Urinary bladder (tissue), 3 donors: ENCODE measurements at regions not wholly inside any gene's neighbourhood (a gene's known extent, or its start where the extent isn't known, plus 50 kb on each side); places are given as distances from the start of the nearest gene placed in this dataset.
A peak's percentile ranks its signal among the peaks of the same experiment; 100 is the strongest.
"Not testable (repeated sequence)": the region's sequence is repeated elsewhere in the genome, so short reads cannot be mapped to it uniquely, and the experiment has no call there.

ENCODE experiments used
- DNase-seq: peaks from one replicate; pipeline ENCODE4 v3.0.0-alpha.2; 2015; ENCODE audit errors: extremely low spot score
- H3K27ac ChIP-seq: one replicate; pipeline ENCODE4 v1.5.1; 2013; ENCODE audit warnings: low read depth, mild to moderate bottlenecking, moderate library complexity
- H3K36me3 ChIP-seq: one replicate; pipeline ENCODE4 v1.6.1; 2013; ENCODE audit warnings: mild to moderate bottlenecking, moderate library complexity; ENCODE audit not compliant: insufficient read depth
- H3K4me1 ChIP-seq: one replicate; pipeline ENCODE4 v1.6.1; 2013; ENCODE audit warnings: mild to moderate bottlenecking, moderate library complexity; ENCODE audit not compliant: insufficient read depth
- H3K4me3 ChIP-seq: one replicate; pipeline ENCODE4 v1.5.1; 2013; ENCODE audit warnings: low read depth, low read length
- WGBS: extraction: QIAGEN DNeasy Blood & Tissue Kit; methylation state at CpG from one replicate; pipeline ENCODE4 v1.1.7; 2013; 5-methylcytosine and 5-hydroxymethylcytosine counted together
- donor health status: healthy with polysubstance abuse.
- donor health status: healthy.

GRCh38 chr2:134014196-134014960 is 239.5 kb upstream of the MGAT5 start:
- WGBS = 60% methylated on average over 3 of the region's 3 CpGs
- no peak overlapping the region for H3K4me3 ChIP-seq
- no peaks in the 10 kb centered on the region for H3K4me1 ChIP-seq
- no peak for DNase-seq
- H3K27ac ChIP-seq = no peak overlapping the region
- no peaks in the 10 kb centered on the region for H3K36me3 ChIP-seq

GRCh38 chr2:134019871-134020270 is 234.0 kb upstream of the MGAT5 start:
- WGBS = 68% methylated on average over 2 of the region's 2 CpGs
- no peak overlapping the region for H3K27ac ChIP-seq
- DNase-seq = no peak
- H3K4me1 ChIP-seq = no peaks in the 10 kb centered on the region
- no peak overlapping the region for H3K4me3 ChIP-seq
- H3K36me3 ChIP-seq = no peaks in the 10 kb centered on the region

GRCh38 chr2:134020608-134021007 is 233.3 kb upstream of the MGAT5 start:
- Histone ChIP-seq H3K4me3 (no peak overlapping the region), H3K4me1 (no peaks in the 10 kb centered on the region), H3K36me3 (no peaks in the 10 kb centered on the region), H3K27ac (no peak overlapping the region)
- no peak for DNase-seq
- 62% methylated on average over 3 of the region's 3 CpGs for whole genome bisulfite sequencing

GRCh38 chr2:134021830-134022524 is 231.9 kb upstream of the MGAT5 start:
- no peaks in the 10 kb centered on the region for H3K36me3 ChIP-seq
- no peak for DNase-seq
- 82% methylated on average over 5 of the region's 5 CpGs for WGBS
- H3K4me1 ChIP-seq = no peaks in the 10 kb centered on the region
- no peak overlapping the region for H3K4me3 ChIP-seq
- H3K27ac ChIP-seq = no peak overlapping the region

- Histone ChIP-seq H3K27ac (no peak overlapping the region), H3K36me3 (no peaks in the 10 kb centered on the region), H3K4me1 (no peaks in the 10 kb centered on the region), H3K4me3 (no peak overlapping the region)
- 85% methylated on average over 5 of the region's 5 CpGs for WGBS
- DNase-seq = no peak
Observed at GRCh38 chr2:134023854-134024253, 230.0 kb upstream of the MGAT5 start.

- Histone ChIP-seq H3K4me1 (no peaks in the 10 kb centered on the region), H3K36me3 (no peaks in the 10 kb centered on the region), H3K27ac (no peak overlapping the region), H3K4me3 (peak overlapping the region; percentile 14)
- no peak for DNase-seq
- 25% methylated on average over 21 of the region's 21 CpGs for WGBS
Observed at GRCh38 chr2:134027980-134028379, 225.9 kb upstream of the MGAT5 start.

- Histone ChIP-seq H3K4me1 (no peaks in the 10 kb centered on the region), H3K36me3 (no peaks in the 10 kb centered on the region), H3K4me3 (no peak overlapping the region), H3K27ac (no peak overlapping the region)
- 31% methylated on average over 6 of the region's 6 CpGs for WGBS
- no peak for DNase-seq
Observed at GRCh38 chr2:134029418-134029817, 224.5 kb upstream of the MGAT5 start.

GRCh38 chr2:134031539-134031938 is 222.3 kb upstream of the MGAT5 start:
- WGBS = 80% methylated on average over 6 of the region's 6 CpGs
- Histone ChIP-seq H3K4me3 (no peak overlapping the region), H3K27ac (no peak overlapping the region), H3K36me3 (no peaks in the 10 kb centered on the region), H3K4me1 (no peaks in the 10 kb centered on the region)
- DNase-seq = no peak

GRCh38 chr2:134035605-134036370 is 218.1 kb upstream of the MGAT5 start:
- Histone ChIP-seq H3K36me3 (no peaks in the 10 kb centered on the region), H3K4me3 (no peak overlapping the region), H3K27ac (no peak overlapping the region), H3K4me1 (no peaks in the 10 kb centered on the region)
- no peak for DNase-seq
- 80% methylated on average over 5 of the region's 5 CpGs for whole genome bisulfite sequencing

- DNase-seq = no peak
- Histone ChIP-seq H3K4me3 (no peak overlapping the region), H3K4me1 (no peaks in the 10 kb centered on the region), H3K36me3 (no peaks in the 10 kb centered on the region), H3K27ac (no peak overlapping the region)
- WGBS = 86% methylated on average over 1 of the region's 1 CpG
Observed at GRCh38 chr2:134039912-134040581, 213.8 kb upstream of the MGAT5 start.

- not testable (repeated sequence) for H3K4me1 ChIP-seq, H3K27ac ChIP-seq, DNase-seq, H3K4me3 ChIP-seq, H3K36me3 ChIP-seq
- WGBS = 71% methylated on average over 4 of the region's 4 CpGs
Observed at GRCh38 chr2:134040626-134041172, 213.2 kb upstream of the MGAT5 start.

GRCh38 chr2:134041877-134042276 is 212.0 kb upstream of the MGAT5 start:
- no peak for DNase-seq
- Histone ChIP-seq H3K36me3 (no peaks in the 10 kb centered on the region), H3K27ac (no peak overlapping the region)

GRCh38 chr2:134043028-134043427 is 210.8 kb upstream of the MGAT5 start:
- WGBS = 93% methylated on average over 8 of the region's 8 CpGs
- not testable (repeated sequence) for H3K36me3 ChIP-seq, H3K27ac ChIP-seq, H3K4me1 ChIP-seq, DNase-seq, H3K4me3 ChIP-seq

More at GRCh38 chr2:134041877-134042276, 212.0 kb upstream of the MGAT5 start:
- Histone ChIP-seq H3K4me3 (no peak overlapping the region), H3K4me1 (no peaks in the 10 kb centered on the region)
